PFSK-1 (cell line): ENCODE measurements at regions not wholly inside any gene's neighbourhood (a gene's known extent, or its start where the extent isn't known, plus 50 kb on each side); places are given as distances from the start of the nearest gene placed in this dataset.

Source experiments
- FOXP2 ChIP-seq: optimal IDR thresholded peaks from 2 replicates; pipeline ENCODE3; 2011; ENCODE audit warnings: borderline replicate concordance, control low read depth, inconsistent platforms; ENCODE audit not compliant: insufficient read depth; ENCODE audit errors: extremely low read length, extremely low read depth
- POLR2AphosphoS5 ChIP-seq: IDR thresholded peaks from 2 replicates; pipeline ENCODE4 v1.6.1; 2012; ENCODE audit warnings: low read depth, mild to moderate bottlenecking, control low read depth, low read length, moderate library complexity
- REST ChIP-seq, 2 experiments: IDR thresholded peaks; 2 replicates each; pipeline versions ENCODE4 v1.6.1 to v1.8.0; 2011 to 2012; ENCODE audit warnings: low read depth in 2 of 2, low read length in 2 of 2, control low read depth in 1 of 2, inconsistent platforms in 1 of 2, mild to moderate bottlenecking in 1 of 2, moderate library complexity in 1 of 2; ENCODE audit not compliant: insufficient read depth in 1 of 2
- SIN3A ChIP-seq: IDR thresholded peaks from 2 replicates; pipeline ENCODE4 v1.6.1; 2012; ENCODE audit warnings: mild to moderate bottlenecking, low read length, moderate library complexity, borderline replicate concordance; ENCODE audit not compliant: insufficient read depth
- TAF1 ChIP-seq: IDR thresholded peaks from 2 replicates; pipeline ENCODE4 v1.6.1; 2012; ENCODE audit warnings: low read length, control low read depth, borderline replicate concordance; ENCODE audit not compliant: insufficient read depth

DNA sequence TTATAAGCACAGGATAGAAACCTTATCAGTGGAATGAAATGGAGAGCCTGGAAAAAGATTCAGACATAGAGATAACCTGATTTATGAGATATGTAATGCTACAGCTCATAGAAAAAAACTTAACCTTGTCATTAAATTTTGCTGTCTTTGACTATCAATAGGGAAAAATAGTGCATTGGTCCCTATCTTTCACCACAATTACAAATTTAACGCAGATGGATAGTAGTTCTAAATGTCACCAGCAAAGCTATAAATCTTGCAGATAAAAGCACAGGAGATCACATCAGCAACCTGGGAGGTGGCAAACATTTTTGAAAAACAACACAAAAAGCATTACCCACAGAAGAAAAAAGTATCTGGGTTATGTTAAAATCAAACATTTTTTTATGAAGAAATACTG, 831.6 kb downstream of the BRINP3 start:
- TF ChIP-seq POLR2AphosphoS5 (no peak), SIN3A (no peak), TAF1 (no peak), FOXP2 (no peak), REST (IDR thresholded peaks at IDR 0.05; ENCODE audit: insufficient read depth in 1 of 2, low read depth in 2 of 2, low read length in 2 of 2) (no peak)

DNA sequence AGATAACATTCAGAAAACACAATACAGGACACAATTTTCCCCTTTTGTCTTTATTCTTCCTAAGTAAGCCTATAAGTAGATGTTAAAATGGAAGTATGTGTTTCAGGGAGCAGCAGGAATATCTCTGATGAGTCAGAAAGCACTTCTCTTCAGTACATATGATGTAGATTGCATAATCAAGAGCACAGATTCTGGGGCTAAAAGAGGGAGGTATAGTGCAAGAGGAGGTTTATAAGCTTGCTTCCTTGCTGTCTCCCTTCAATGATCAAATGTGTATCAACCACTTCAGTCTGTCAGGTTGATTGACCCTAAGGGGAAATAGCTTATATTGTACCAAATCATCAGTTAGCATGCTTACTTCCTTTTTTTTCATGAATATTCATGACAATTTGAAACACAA, 822.8 kb downstream of the BRINP3 start:
- TF ChIP-seq POLR2AphosphoS5 (no peak), SIN3A (no peak), REST (IDR thresholded peaks at IDR 0.05; ENCODE audit: insufficient read depth in 1 of 2, low read depth in 2 of 2, low read length in 2 of 2) (no peak), FOXP2 (no peak)

DNA sequence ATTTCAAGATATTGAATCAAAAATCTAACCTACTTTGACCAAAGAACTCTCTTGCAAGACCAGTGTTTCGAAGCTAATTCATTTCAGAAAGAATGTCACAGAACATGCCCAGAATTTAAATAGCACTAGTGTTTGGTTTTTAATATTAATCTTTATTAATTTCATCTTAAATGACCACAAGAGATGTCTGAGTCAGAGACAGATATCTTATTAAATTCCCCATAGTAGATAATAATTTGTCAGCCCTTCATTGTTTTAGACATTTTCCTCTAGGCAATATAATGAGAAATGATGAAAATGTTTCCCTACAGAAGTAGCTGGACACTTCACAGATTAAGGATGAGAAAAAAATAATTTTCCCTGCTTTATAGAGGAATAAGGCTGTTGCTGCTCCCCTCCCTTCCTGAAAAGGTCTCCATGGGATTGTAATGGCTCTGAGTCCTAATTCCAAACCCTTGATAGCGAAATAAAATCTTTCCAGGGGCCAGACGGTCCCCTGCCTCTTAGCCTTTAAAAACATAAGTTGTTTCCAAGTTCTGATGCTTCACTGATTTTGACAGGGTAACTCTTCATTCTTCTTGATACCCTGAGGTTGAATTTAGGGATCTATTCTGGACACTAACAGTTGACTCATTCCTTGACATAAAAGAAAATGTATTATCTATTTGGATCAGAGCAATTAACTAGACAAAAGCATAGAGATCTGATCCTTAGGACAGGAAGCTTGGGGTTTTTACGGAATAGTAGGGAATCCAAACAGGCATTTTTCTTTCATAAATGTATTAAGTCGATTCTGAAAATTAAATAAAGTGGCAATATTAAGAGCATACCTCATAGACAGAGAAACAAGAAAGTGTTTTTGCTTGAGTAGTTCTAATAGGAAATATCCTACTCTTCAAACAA, 820.8 kb downstream of the BRINP3 start:
- TF ChIP-seq TAF1 (no peak), FOXP2 (no peak), POLR2AphosphoS5 (no peak), SIN3A (no peak), REST (IDR thresholded peaks at IDR 0.05; ENCODE audit: insufficient read depth in 1 of 2, low read depth in 2 of 2, low read length in 2 of 2) (peak in 1 of 2 experiments; percentile 24; a peak in 1 of 4 replicates)

DNA sequence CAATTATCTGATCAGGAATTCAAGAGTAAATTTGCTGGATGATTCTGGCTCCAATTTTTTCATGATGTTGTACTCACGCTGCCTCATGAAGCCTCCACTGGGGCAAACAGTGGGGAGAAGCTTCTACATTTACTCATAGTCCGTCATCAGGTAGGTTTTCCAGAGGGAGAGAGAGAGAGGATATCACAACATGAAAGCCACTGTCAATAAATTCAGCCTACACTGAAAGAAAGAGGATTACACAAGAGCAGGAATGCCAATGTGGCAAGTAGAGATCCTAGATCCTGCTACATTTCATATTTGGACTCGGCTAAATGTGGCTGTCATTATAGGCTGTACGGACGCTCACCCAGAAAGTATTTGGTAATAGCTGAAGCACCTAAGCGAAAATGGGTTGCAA, 819.9 kb downstream of the BRINP3 start:
- TF ChIP-seq POLR2AphosphoS5: no peak
- no peak for TF ChIP-seq SIN3A
- no peak for TF ChIP-seq REST (IDR thresholded peaks at IDR 0.05; ENCODE audit: insufficient read depth in 1 of 2, low read depth in 2 of 2, low read length in 2 of 2)
- TF ChIP-seq FOXP2: no peak
- no peak for TF ChIP-seq TAF1
